Testis (tissue), 2 donors: ENCODE measurements at regions not wholly inside any gene's neighbourhood (a gene's known extent, or its start where the extent isn't known, plus 50 kb on each side); places are given as distances from the start of the nearest gene placed in this dataset.

Source experiments
- CTCF ChIP-seq, 3 experiments: fragments of 450-650 bp in 2 of 3; fragments of 200-600 bp in 1 of 3; sonication (generic) in 1 of 3; IDR thresholded peaks; one replicate each; pipeline ENCODE4 v1.5.1; 2016 to 2019; ENCODE audit warnings: antibody characterized with exemption in 3 of 3, mild to moderate bottlenecking in 2 of 3, moderate library complexity in 1 of 3
- POLR2A ChIP-seq: fragments of 450-650 bp; IDR thresholded peaks from one replicate; pipeline ENCODE4 v1.6.1; 2017; ENCODE audit warnings: antibody characterized with exemption, mild to moderate bottlenecking, moderate library complexity

- TF ChIP-seq CTCF (IDR thresholded peaks at IDR 0.05) (no peak), POLR2A (no peak)
Observed at GRCh38 chr10:128734734-128735133, 608.5 kb upstream of the MKI67 start.
